Endodermal cell (in vitro differentiated cells): ENCODE measurements at regions not wholly inside any gene's neighbourhood (a gene's known extent, or its start where the extent isn't known, plus 50 kb on each side); places are given as distances from the start of the nearest gene placed in this dataset.

Experiments
- DNase-seq: peaks from one replicate; pipeline ENCODE4 v3.0.0-alpha.2; 2017
- H3K27ac ChIP-seq: 2 replicates; pipeline ENCODE4 v1.5.1; 2013; ENCODE audit warnings: mild to moderate bottlenecking, low read depth, low read length, moderate library complexity
- H3K27me3 ChIP-seq: 2 replicates; pipeline ENCODE4 v1.6.1; 2013; ENCODE audit warnings: mild to moderate bottlenecking, low read length, moderate library complexity; ENCODE audit not compliant: insufficient read depth, control insufficient read depth, poor library complexity, severe bottlenecking
- H3K36me3 ChIP-seq: 2 replicates; pipeline ENCODE4 v1.7.0; 2013; ENCODE audit warnings: mild to moderate bottlenecking, low read length, moderate library complexity; ENCODE audit not compliant: control insufficient read depth, insufficient read depth
- H3K4me1 ChIP-seq: one replicate; pipeline ENCODE4 v1.7.0; 2013; ENCODE audit warnings: low read length; ENCODE audit not compliant: control insufficient read depth, insufficient read depth
- H3K4me3 ChIP-seq: 2 replicates; pipeline ENCODE4 v1.5.1; 2013; ENCODE audit warnings: mild to moderate bottlenecking, low read length, moderate library complexity
- H3K9ac ChIP-seq: 2 replicates; pipeline ENCODE4 v1.6.1; 2013; ENCODE audit warnings: mild to moderate bottlenecking, low read length, moderate library complexity; ENCODE audit not compliant: poor library complexity, severe bottlenecking; ENCODE audit errors: extremely low read depth
- H3K9me3 ChIP-seq: 2 replicates; pipeline ENCODE4 v1.6.1; 2013; ENCODE audit warnings: mild to moderate bottlenecking, low read length, moderate library complexity; ENCODE audit not compliant: control insufficient read depth
- H3K27ac Mint-ChIP-seq: 2 replicates; pipeline ENCODE4 v1.8.0; 2020; ENCODE audit warnings: mixed read lengths
- H3K27me3 Mint-ChIP-seq: 2 replicates; pipeline ENCODE4 v1.8.0; 2021; ENCODE audit warnings: mild to moderate bottlenecking, mixed read lengths; ENCODE audit not compliant: insufficient read depth
- H3K36me3 Mint-ChIP-seq: 2 replicates; pipeline ENCODE4 v1.8.0; 2020; ENCODE audit warnings: low read depth, mixed read lengths
- H3K4me1 Mint-ChIP-seq: 2 replicates; pipeline ENCODE4 v1.8.0; 2020; ENCODE audit warnings: mixed read lengths
- H3K4me3 Mint-ChIP-seq: 2 replicates; pipeline ENCODE4 v1.8.0; 2020; ENCODE audit warnings: mild to moderate bottlenecking, moderate library complexity, mixed read lengths
- H3K9me3 Mint-ChIP-seq: 2 replicates; pipeline ENCODE4 v1.8.0; 2020; ENCODE audit warnings: mild to moderate bottlenecking, mixed read lengths
- CTCF ChIP-seq: fragments of 200-600 bp; sonication (generic); conservative IDR thresholded peaks from 2 replicates; pipeline ENCODE4 v1.5.0; 2021; ENCODE audit warnings: antibody characterized with exemption, mild to moderate bottlenecking
- WGBS, 2 experiments: methylation state at CpG; one replicate each; pipeline versions ENCODE4 v1.1.5 to v1.1.7; 2013; ENCODE audit warnings: missing lambda C conversion rate in 2 of 2, mixed read lengths in 1 of 2; ENCODE audit not compliant: insufficient coverage in 1 of 2, insufficient read length in 1 of 2; 5-methylcytosine and 5-hydroxymethylcytosine counted together

GRCh38 chr16:48864055-48864454 lies 254.1 kb upstream of the N4BP1 start:
- Histone ChIP-seq H3K27me3 (no peaks in the 10 kb centered on the region), H3K4me3 (no peak overlapping the region), H3K9ac (no peak overlapping the region), H3K9me3 (no peaks in the 10 kb centered on the region), H3K4me1 (no peaks in the 10 kb centered on the region), H3K27ac (no peak overlapping the region), H3K36me3 (no peaks in the 10 kb centered on the region)
- Mint-ChIP-seq H3K9me3 (no peaks in the 10 kb centered on the region), H3K27ac (no peak overlapping the region), H3K27me3 (no peaks in the 10 kb centered on the region), H3K36me3 (no peaks in the 10 kb centered on the region), H3K4me1 (no peaks in the 10 kb centered on the region), H3K4me3 (no peak overlapping the region)
- peak; percentile 69 for TF ChIP-seq CTCF
- 83% methylated on average over 1 of the region's 1 CpG; no CpG with 5 or more reads in 1 of the 2 experiments for whole genome bisulfite sequencing, 2 experiments
- peak; percentile 66 for DNase-seq

GRCh38 chr16:48862087-48862532 lies 252.1 kb upstream of the N4BP1 start:
- no peaks in the 10 kb centered on the region for H3K4me1 ChIP-seq
- H3K36me3 ChIP-seq = no peaks in the 10 kb centered on the region
- H3K4me3 ChIP-seq = no peak overlapping the region
- no peaks in the 10 kb centered on the region for H3K9me3 ChIP-seq
- Mint-ChIP-seq H3K27me3 (no peaks in the 10 kb centered on the region), H3K9me3 (no peaks in the 10 kb centered on the region), H3K4me3 (no peak overlapping the region), H3K36me3 (no peaks in the 10 kb centered on the region), H3K4me1 (no peaks in the 10 kb centered on the region), H3K27ac (no peak overlapping the region)
- H3K9ac ChIP-seq = no peak overlapping the region
- H3K27ac ChIP-seq = no peak overlapping the region
- peak; percentile 72 for TF ChIP-seq CTCF
- no peaks in the 10 kb centered on the region for H3K27me3 ChIP-seq
- WGBS, 2 experiments = 40 to 67% methylated on average over 2 to 9 of the region's 9 CpGs
- DNase-seq = peak; percentile 65

- Histone ChIP-seq H3K9me3 (no peaks in the 10 kb centered on the region), H3K4me3 (no peak overlapping the region), H3K36me3 (no peaks in the 10 kb centered on the region), H3K4me1 (no peaks in the 10 kb centered on the region), H3K27me3 (no peaks in the 10 kb centered on the region), H3K27ac (no peak overlapping the region), H3K9ac (no peak overlapping the region)
- WGBS, 2 experiments = 100% methylated on average over 1 of the region's 1 CpG; no CpG with 5 or more reads in 1 of the 2 experiments
- no peak for DNase-seq
- H3K4me1 Mint-ChIP-seq = no peaks in the 10 kb centered on the region
- no peak overlapping the region for H3K4me3 Mint-ChIP-seq
- H3K27ac Mint-ChIP-seq = no peak overlapping the region
- H3K27me3 Mint-ChIP-seq = no peaks in the 10 kb centered on the region
- H3K36me3 Mint-ChIP-seq = no peaks in the 10 kb centered on the region
- no peak for TF ChIP-seq CTCF
- no peaks in the 10 kb centered on the region for H3K9me3 Mint-ChIP-seq
Observed at GRCh38 chr16:48860341-48860740, 250.4 kb upstream of the N4BP1 start.
